A549 (cell line): ENCODE measurements at regions not wholly inside any gene's neighbourhood (a gene's known extent, or its start where the extent isn't known, plus 50 kb on each side); places are given as distances from the start of the nearest gene placed in this dataset.
"Not testable (repeated sequence)": the region's sequence is repeated elsewhere in the genome, so short reads cannot be mapped to it uniquely, and the experiment has no call there.

Experiments used
- ATAC-seq, 2 experiments: fragments of 200-7000 bp in 1 of 2; fragments of >200 bp in 1 of 2; cut with Nextera tagmentation in 1 of 2; cut with Tn5 transposase in 1 of 2; 3 replicates each; pipeline versions ENCODE4 v1.8.0 to v1.9.1; 2018 to 2020; ENCODE audit warnings: mild to moderate bottlenecking in 1 of 2, moderate library complexity in 1 of 2
- CTCF ChIA-PET: fragments of 300-600 bp; sonication (Branson Sonifier 250); formaldehyde crosslinking; extraction: SDS; loops from one replicate; lab custom pipeline; 2021; ENCODE audit warnings: antibody characterized with exemption, inconsistent platforms; lab: Yijun Ruan, JAX
- POLR2A ChIA-PET: fragments of 350-600 bp; formaldehyde crosslinking; extraction: SDS; loops from one replicate; lab custom pipeline; 2021; ENCODE audit warnings: antibody characterized with exemption, inconsistent platforms; lab: Yijun Ruan, JAX
- DNase-seq, 2 experiments: peaks; one replicate each; pipeline versions ENCODE4 v3.0.0 to v3.0.0-alpha.2; 2011 to 2016; ENCODE audit warnings: low read depth in 1 of 2, low spot score in 1 of 2
- FAIRE-seq: peaks from 2 replicates; lab custom pipeline; 2011; peaks lifted over from hg19 to GRCh38; lab: Jason Lieb, UNC
- H3K27ac ChIP-seq, 2 experiments: fragments of >200 bp; sonication (Bioruptor Twin); formaldehyde crosslinking; 3 replicates each; pipeline ENCODE4 v1.5.1; 2016 to 2017
- H3K4me1 ChIP-seq: fragments of >200 bp; sonication (Bioruptor Twin); formaldehyde crosslinking; 3 replicates; pipeline ENCODE4 v1.6.1; 2016
- H3K4me2 ChIP-seq: fragments of >200 bp; sonication (Bioruptor Twin); formaldehyde crosslinking; 3 replicates; pipeline ENCODE4 v1.6.1; 2016
- H3K4me3 ChIP-seq: fragments of >200 bp; sonication (Bioruptor Twin); formaldehyde crosslinking; 3 replicates; pipeline ENCODE4 v1.5.1; 2016
- H3K9me3 ChIP-seq: fragments of >200 bp; sonication (Bioruptor Twin); formaldehyde crosslinking; 3 replicates; pipeline ENCODE4 v1.6.1; 2016
- BCL3 ChIP-seq: fragments of >200 bp; sonication (Bioruptor Twin); formaldehyde crosslinking; IDR thresholded peaks from 3 replicates; pipeline ENCODE4 v1.6.1; 2016
- CTCF ChIP-seq: fragments of >200 bp; sonication (Bioruptor Twin); formaldehyde crosslinking; IDR thresholded peaks from 3 replicates; pipeline ENCODE4 v1.5.1; 2016
- EHF ChIP-seq: fragments of 250-450 bp; sonication (Bioruptor Pico); IDR thresholded peaks from 2 replicates; pipeline ENCODE4 v1.5.0; 2020; ENCODE audit warnings: mild to moderate bottlenecking
- ELK1 ChIP-seq: fragments of 150-350 bp; IDR thresholded peaks from 2 replicates; pipeline ENCODE4 v1.6.1; 2014; ENCODE audit warnings: low read depth, mild to moderate bottlenecking, low read length
- FOSB ChIP-seq: fragments of 250-450 bp; sonication (Bioruptor Pico); IDR thresholded peaks from 2 replicates; pipeline ENCODE4 v1.5.0; 2020; ENCODE audit warnings: mild to moderate bottlenecking, moderate library complexity
- FOSL2 ChIP-seq, 2 experiments: fragments of 450-650 bp in 1 of 2; fragments of >200 bp in 1 of 2; sonication (Bioruptor Twin) in 1 of 2; formaldehyde crosslinking; IDR thresholded peaks; 2 replicates each; pipeline versions ENCODE4 v1.5.0 to v1.6.1; 2016 to 2020; ENCODE audit warnings: mild to moderate bottlenecking in 1 of 2, moderate library complexity in 1 of 2
- HDAC2 ChIP-seq: fragments of 200-600 bp; sonication (generic); IDR thresholded peaks from 2 replicates; pipeline ENCODE4 v1.6.1; 2016
- HOXA7 ChIP-seq: fragments of 250-450 bp; sonication (Bioruptor Pico); IDR thresholded peaks from 2 replicates; pipeline ENCODE4 v1.5.0; 2020; ENCODE audit warnings: mild to moderate bottlenecking, moderate library complexity
- HOXB5 ChIP-seq: fragments of 250-450 bp; sonication (Bioruptor Pico); IDR thresholded peaks from 2 replicates; pipeline ENCODE4 v1.5.0; 2020; ENCODE audit warnings: mild to moderate bottlenecking, moderate library complexity
- KDM1A ChIP-seq: fragments of 200-600 bp; sonication (generic); IDR thresholded peaks from 2 replicates; pipeline ENCODE4 v1.6.1; 2016; ENCODE audit warnings: low read depth, mild to moderate bottlenecking
- KDM5A ChIP-seq: fragments of 200-600 bp; sonication (generic); IDR thresholded peaks from 2 replicates; pipeline ENCODE4 v1.6.1; 2016; ENCODE audit warnings: antibody characterized with exemption, mild to moderate bottlenecking
- NFE2L2 ChIP-seq: fragments of 150-350 bp; conservative IDR thresholded peaks from 2 replicates; pipeline ENCODE4 v1.6.1; 2014; ENCODE audit warnings: low read length
- PHF8 ChIP-seq: fragments of 200-600 bp; sonication (generic); IDR thresholded peaks from 2 replicates; pipeline ENCODE4 v1.6.1; 2016; ENCODE audit warnings: low read depth, mild to moderate bottlenecking, antibody characterized with exemption, moderate library complexity, borderline replicate concordance
- SREBF2 ChIP-seq: fragments of 450-650 bp; IDR thresholded peaks from 2 replicates; pipeline ENCODE4 v1.6.1; 2014; ENCODE audit warnings: mild to moderate bottlenecking, moderate library complexity
- TP53 ChIP-seq: fragments of 250-450 bp; sonication (Bioruptor Pico); IDR thresholded peaks from 2 replicates; pipeline ENCODE4 v1.5.0; 2021; ENCODE audit warnings: mild to moderate bottlenecking, moderate library complexity
- ZFP36 ChIP-seq: fragments of 450-650 bp; IDR thresholded peaks from 2 replicates; pipeline ENCODE4 v1.6.1; 2014; ENCODE audit warnings: borderline replicate concordance; ENCODE audit not compliant: partially characterized antibody
- ZNF302 ChIP-seq: fragments of 250-450 bp; sonication (Bioruptor Pico); IDR thresholded peaks from 2 replicates; pipeline ENCODE4 v1.9.0; 2021; ENCODE audit warnings: inconsistent platforms, mild to moderate bottlenecking, moderate library complexity
- WGBS: methylation state at CpG from one replicate; pipeline ENCODE4 v1.1.6; 2017; ENCODE audit errors: missing lambda C conversion rate; 5-methylcytosine and 5-hydroxymethylcytosine counted together

- Histone ChIP-seq H3K4me3 (no peak overlapping the region), H3K27ac (no peak overlapping the region), H3K4me1 (0 out of 3 replicates have a peak, but pooled peaks cover 4% of the 10 kb centered on the region), H3K4me2 (no peak overlapping the region)
- 64% methylated on average over 11 of the region's 12 CpGs for WGBS
- no peak for ATAC-seq
- no peak for DNase-seq
- FAIRE-seq, result no peak
- TF ChIP-seq FOSL2 (IDR thresholded peaks at IDR 0.05), result no peak
- no peak for TF ChIP-seq FOSL2 (CRISPR knock-in tag; IDR thresholded peaks at IDR 0.05)
- TF ChIP-seq ZFP36, result no peak
- no peak for TF ChIP-seq ELK1
- TF ChIP-seq ZNF302, result no peak
- TF ChIP-seq TP53 (CRISPR knock-in tag), result no peak
- TF ChIP-seq CTCF, result no peak
- no peak for TF ChIP-seq HOXA7 (CRISPR knock-in tag)
- TF ChIP-seq SREBF2, result no peak
- no peak for TF ChIP-seq NFE2L2
- TF ChIP-seq BCL3, result no peak
- no peak for TF ChIP-seq KDM5A
- TF ChIP-seq PHF8, result no peak
- TF ChIP-seq FOSB (CRISPR knock-in tag), result no peak
- no peak for TF ChIP-seq HOXB5 (CRISPR knock-in tag)
- no peak for TF ChIP-seq HDAC2
- no peak for TF ChIP-seq KDM1A
- TF ChIP-seq EHF, result no peak
- TF ChIP-seq, all 56 proteins: peak for 0
- POLR2A ChIA-PET, result no interaction called here
- no peaks in the 10 kb centered on the region for H3K9me3 ChIP-seq
- CTCF ChIA-PET, result interaction anchor here (1.0 kb wide), 1 partner anchor 22 kb away, joined by 3 read pairs; no protein-coding TSS in a partner anchor
These were observed 144.9 kb upstream of the SOD1 start for GRCh38 chr21:31514598-31514997.

- ATAC-seq, DNase-seq, H3K27ac ChIP-seq, H3K4me3 ChIP-seq, POLR2A ChIA-PET, H3K4me2 ChIP-seq, H3K9me3 ChIP-seq, H3K4me1 ChIP-seq, FAIRE-seq: not testable (repeated sequence)
- 63% methylated on average over 5 of the region's 5 CpGs for WGBS
- CTCF ChIA-PET, result interaction anchor here (0.5 kb wide), 1 partner anchor 367 kb away, joined by 5 read pairs; no protein-coding TSS in a partner anchor
These were observed 146.0 kb upstream of the SOD1 start for GRCh38 chr21:31513541-31513940.

GRCh38 chr21:31511999-31512398, 147.5 kb upstream of the SOD1 start:
- POLR2A ChIA-PET, H3K4me2 ChIP-seq, H3K4me3 ChIP-seq, ATAC-seq, H3K27ac ChIP-seq, CTCF ChIA-PET, FAIRE-seq, DNase-seq, H3K4me1 ChIP-seq, H3K9me3 ChIP-seq: not testable (repeated sequence)
- WGBS, result 43% methylated on average over 4 of the region's 4 CpGs

- DNase-seq, result no peak
- FAIRE-seq, result no peak
- H3K4me3 ChIP-seq, result no peak overlapping the region
- H3K27ac ChIP-seq, result no peak overlapping the region
- H3K4me1 ChIP-seq, result 0 out of 3 replicates have a peak, but pooled peaks cover 5% of the 10 kb centered on the region
- ATAC-seq, result no peak
- WGBS, result 88% methylated on average over 5 of the region's 7 CpGs
- no peak overlapping the region for H3K4me2 ChIP-seq
- CTCF ChIA-PET, result no interaction called here
- TF ChIP-seq FOSL2 (IDR thresholded peaks at IDR 0.05) (no peak), FOSL2 (CRISPR knock-in tag; IDR thresholded peaks at IDR 0.05) (no peak), ZNF302 (no peak)
- TF ChIP-seq, all 56 proteins: peak for 0
- no peaks in the 10 kb centered on the region for H3K9me3 ChIP-seq
- POLR2A ChIA-PET, result no interaction called here
These were observed 148.2 kb upstream of the SOD1 start for GRCh38 chr21:31511258-31511657.
